ENCODE measurements at regions not wholly inside any gene's neighbourhood (a gene's known extent, or its start where the extent isn't known, plus 50 kb on each side); places are given as distances from the start of the nearest gene placed in this dataset.

GRCh38 chr2:126787289-126787688 is 111.4 kb upstream of the TEX51 start:
- Mint-ChIP-seq H3K4me3 (ENCODE audit: low read depth) (no peak overlapping the region), H3K9me3 (ENCODE audit: low read depth) (no peaks in the 10 kb centered on the region), H3K4me1 (ENCODE audit: low read depth) (no peaks in the 10 kb centered on the region), H3K36me3 (ENCODE audit: insufficient read depth) (no peaks in the 10 kb centered on the region), H3K27ac (no peak overlapping the region), H3K27me3 (peaks cover 9% of the 10 kb centered on the region)
- TF ChIP-seq, protein P1, sequence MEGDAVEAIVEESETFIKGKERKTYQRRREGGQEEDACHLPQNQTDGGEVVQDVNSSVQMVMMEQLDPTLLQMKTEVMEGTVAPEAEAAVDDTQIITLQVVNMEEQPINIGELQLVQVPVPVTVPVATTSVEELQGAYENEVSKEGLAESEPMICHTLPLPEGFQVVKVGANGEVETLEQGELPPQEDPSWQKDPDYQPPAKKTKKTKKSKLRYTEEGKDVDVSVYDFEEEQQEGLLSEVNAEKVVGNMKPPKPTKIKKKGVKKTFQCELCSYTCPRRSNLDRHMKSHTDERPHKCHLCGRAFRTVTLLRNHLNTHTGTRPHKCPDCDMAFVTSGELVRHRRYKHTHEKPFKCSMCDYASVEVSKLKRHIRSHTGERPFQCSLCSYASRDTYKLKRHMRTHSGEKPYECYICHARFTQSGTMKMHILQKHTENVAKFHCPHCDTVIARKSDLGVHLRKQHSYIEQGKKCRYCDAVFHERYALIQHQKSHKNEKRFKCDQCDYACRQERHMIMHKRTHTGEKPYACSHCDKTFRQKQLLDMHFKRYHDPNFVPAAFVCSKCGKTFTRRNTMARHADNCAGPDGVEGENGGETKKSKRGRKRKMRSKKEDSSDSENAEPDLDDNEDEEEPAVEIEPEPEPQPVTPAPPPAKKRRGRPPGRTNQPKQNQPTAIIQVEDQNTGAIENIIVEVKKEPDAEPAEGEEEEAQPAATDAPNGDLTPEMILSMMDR (IDR thresholded peaks at IDR 0.05; ENCODE audit: unreplicated experiment): no peak
- DNase-seq (ENCODE audit: low spot score, unreplicated experiment): no peak

DNA sequence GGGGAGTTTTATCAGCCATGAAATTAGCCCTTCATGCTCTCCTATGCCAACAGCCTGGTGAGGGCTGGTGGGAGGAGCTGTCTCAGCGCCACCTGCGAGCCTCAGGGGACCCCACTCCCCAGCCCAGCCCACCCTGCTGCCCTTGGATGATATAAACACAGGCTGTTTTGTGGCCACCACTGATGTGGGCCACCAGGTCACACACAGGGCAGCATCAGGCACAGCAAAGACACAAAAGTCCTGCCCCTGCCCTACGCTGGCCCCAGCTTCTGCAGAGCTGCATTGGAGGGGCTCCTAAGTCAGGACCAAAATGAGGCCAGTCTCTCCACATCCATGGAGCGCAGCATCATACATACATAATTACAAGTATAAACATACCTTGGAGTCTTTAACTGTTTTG is 110.6 kb upstream of the TEX51 start:
- no peaks in the 10 kb centered on the region for H3K4me1 Mint-ChIP-seq (ENCODE audit: low read depth)
- DNase-seq (ENCODE audit: low spot score, unreplicated experiment): no peak
- H3K4me3 Mint-ChIP-seq (ENCODE audit: low read depth): no peak overlapping the region
- H3K36me3 Mint-ChIP-seq (ENCODE audit: insufficient read depth): no peaks in the 10 kb centered on the region
- H3K9me3 Mint-ChIP-seq (ENCODE audit: low read depth): no peaks in the 10 kb centered on the region
- no peak overlapping the region for H3K27ac Mint-ChIP-seq
- TF ChIP-seq, protein P1 (IDR thresholded peaks at IDR 0.05; ENCODE audit: unreplicated experiment): no peak
- H3K27me3 Mint-ChIP-seq: peaks cover 9% of the 10 kb centered on the region

DNA sequence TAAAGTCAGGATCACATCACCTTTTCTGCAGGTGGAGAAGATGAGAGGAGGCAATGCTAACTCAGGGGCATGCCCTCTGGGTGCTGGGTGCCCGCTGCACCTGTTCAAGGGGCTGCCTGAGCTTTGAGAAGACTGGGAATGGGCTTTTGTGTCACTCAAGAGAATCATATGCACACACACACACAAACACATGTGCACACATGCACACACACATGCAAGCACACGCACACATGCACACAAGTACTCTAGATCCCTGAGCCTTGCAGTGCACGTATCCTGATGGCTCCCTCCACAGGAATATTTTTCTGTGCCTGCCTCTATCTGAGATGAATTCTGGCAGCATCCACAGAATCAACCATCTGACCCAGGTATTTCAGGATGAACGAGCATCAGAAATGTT is 110.0 kb upstream of the TEX51 start:
- no peaks in the 10 kb centered on the region for H3K4me1 Mint-ChIP-seq (ENCODE audit: low read depth)

DNA sequence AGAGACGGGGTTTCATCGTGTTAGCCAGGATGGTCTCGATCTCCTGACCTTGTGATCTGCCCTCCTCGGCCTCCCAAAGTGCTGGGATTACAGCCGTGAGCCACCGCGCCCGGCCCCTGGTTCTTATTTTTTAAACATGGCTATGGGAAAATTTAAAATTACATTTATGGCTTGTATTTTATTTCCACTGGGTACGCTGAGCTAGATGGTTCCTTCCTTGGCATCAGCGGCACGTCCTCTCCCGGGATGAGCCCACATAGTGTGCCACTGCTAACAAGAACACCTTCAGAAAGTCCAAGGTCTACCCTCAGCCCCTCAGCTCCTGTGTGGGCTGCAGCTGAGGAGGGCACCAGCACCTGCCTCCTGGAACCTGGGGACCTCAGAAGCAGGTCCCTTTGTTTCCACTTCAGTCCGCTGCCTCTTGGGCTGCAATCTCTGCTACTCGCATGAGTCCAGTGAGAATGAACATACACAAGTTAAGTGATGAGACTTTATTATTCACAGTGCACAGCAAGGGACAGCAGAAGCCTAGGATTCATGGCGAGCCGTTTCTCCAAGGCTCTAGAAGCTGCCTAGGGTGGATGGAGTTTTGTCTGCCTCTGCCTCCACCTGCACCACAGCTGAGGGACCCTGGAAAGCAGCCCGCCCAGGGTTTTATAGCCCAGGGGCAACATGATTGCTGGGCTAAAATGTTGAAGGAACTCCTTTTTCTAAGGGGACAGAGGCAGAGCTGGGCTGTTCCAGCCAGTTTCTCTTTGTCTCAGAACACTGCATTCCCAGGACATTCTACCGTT is 107.5 kb upstream of the TEX51 start:
- peaks cover 25% of the 10 kb centered on the region for H3K27me3 Mint-ChIP-seq
- H3K36me3 Mint-ChIP-seq (ENCODE audit: insufficient read depth): no peaks in the 10 kb centered on the region
- TF ChIP-seq, protein P1 (IDR thresholded peaks at IDR 0.05; ENCODE audit: unreplicated experiment): no peak
- DNase-seq (ENCODE audit: low spot score, unreplicated experiment): no peak
- H3K27ac Mint-ChIP-seq: no peak overlapping the region
- no peaks in the 10 kb centered on the region for H3K4me1 Mint-ChIP-seq (ENCODE audit: low read depth)
- H3K9me3 Mint-ChIP-seq (ENCODE audit: low read depth): no peaks in the 10 kb centered on the region
- no peak overlapping the region for H3K4me3 Mint-ChIP-seq (ENCODE audit: low read depth)

More for the DNA sequence above, 110.0 kb upstream of the TEX51 start:
- H3K27me3 Mint-ChIP-seq: peaks cover 12% of the 10 kb centered on the region
- TF ChIP-seq, protein P1 (IDR thresholded peaks at IDR 0.05; ENCODE audit: unreplicated experiment): no peak
- no peak for DNase-seq (ENCODE audit: low spot score, unreplicated experiment)
- no peak overlapping the region for H3K27ac Mint-ChIP-seq
- H3K4me3 Mint-ChIP-seq (ENCODE audit: low read depth): no peak overlapping the region
- no peaks in the 10 kb centered on the region for H3K9me3 Mint-ChIP-seq (ENCODE audit: low read depth)
- no peaks in the 10 kb centered on the region for H3K36me3 Mint-ChIP-seq (ENCODE audit: insufficient read depth)

DNA sequence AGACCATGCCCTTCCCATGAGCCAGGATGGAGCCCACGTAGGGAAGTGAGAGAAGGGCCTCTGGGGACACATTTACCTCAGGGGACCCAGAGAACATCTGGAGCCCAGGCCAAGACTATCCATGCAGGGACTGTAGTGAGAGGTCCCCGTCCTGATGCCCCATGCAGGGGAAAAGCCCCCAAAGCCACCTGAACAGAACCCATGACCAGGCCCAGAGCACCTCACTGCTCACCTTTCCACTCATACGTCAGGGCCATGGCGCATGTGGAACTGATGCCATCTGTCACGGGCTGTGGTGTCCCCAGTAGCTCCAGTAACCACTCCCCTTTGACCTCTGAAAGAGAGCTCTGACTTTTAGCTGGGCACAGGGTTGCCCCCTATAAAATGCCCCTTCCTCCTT is 106.5 kb upstream of the TEX51 start:
- Mint-ChIP-seq H3K27me3 (peaks cover 25% of the 10 kb centered on the region), H3K4me1 (ENCODE audit: low read depth) (no peaks in the 10 kb centered on the region)
- no peak for DNase-seq (ENCODE audit: low spot score, unreplicated experiment)

More for the DNA sequence above, 106.5 kb upstream of the TEX51 start:
- no peak overlapping the region for H3K4me3 Mint-ChIP-seq (ENCODE audit: low read depth)
- no peak overlapping the region for H3K27ac Mint-ChIP-seq
- H3K36me3 Mint-ChIP-seq (ENCODE audit: insufficient read depth): no peaks in the 10 kb centered on the region
- no peaks in the 10 kb centered on the region for H3K9me3 Mint-ChIP-seq (ENCODE audit: low read depth)
- TF ChIP-seq, protein P1 (IDR thresholded peaks at IDR 0.05; ENCODE audit: unreplicated experiment): no peak

Measured in progenitor cell of endocrine pancreas (in vitro differentiated cells).